RWPE2 (cell line): ENCODE measurements at regions not wholly inside any gene's neighbourhood (a gene's known extent, or its start where the extent isn't known, plus 50 kb on each side); places are given as distances from the start of the nearest gene placed in this dataset.

Source experiments
- ATAC-seq: fragments of 200-7000 bp; cut with Tn5 transposase; 3 replicates; pipeline ENCODE4 v1.9.1; 2021; ENCODE audit warnings: low read depth
- DNase-seq: peaks from one replicate; pipeline ENCODE4 v3.0.0-alpha.2; 2020; ENCODE audit warnings: low spot score
- H3K27ac ChIP-seq: fragments of 450-650 bp; 2 replicates; pipeline ENCODE4 v1.5.1; 2017; ENCODE audit warnings: mild to moderate bottlenecking; ENCODE audit not compliant: poor library complexity, severe bottlenecking
- H3K27me3 ChIP-seq: fragments of 250-450 bp; sonication (Bioruptor Pico); 2 replicates; pipeline ENCODE4 v1.5.1; 2021; ENCODE audit warnings: mild to moderate bottlenecking, moderate library complexity; ENCODE audit not compliant: insufficient read depth, poor library complexity, severe bottlenecking
- H3K36me3 ChIP-seq: fragments of 250-450 bp; sonication (Bioruptor Pico); 2 replicates; pipeline ENCODE4 v1.5.1; 2020; ENCODE audit warnings: low read depth, mild to moderate bottlenecking, moderate library complexity
- H3K4me1 ChIP-seq: fragments of 250-450 bp; sonication (Bioruptor Pico); 2 replicates; pipeline ENCODE4 v1.5.1; 2021; ENCODE audit warnings: mild to moderate bottlenecking, moderate library complexity; ENCODE audit not compliant: insufficient read depth, poor library complexity, severe bottlenecking
- H3K4me3 ChIP-seq: fragments of 250-450 bp; sonication (Bioruptor Pico); 2 replicates; pipeline ENCODE4 v1.5.1; 2021; ENCODE audit warnings: mild to moderate bottlenecking, moderate library complexity; ENCODE audit not compliant: severe bottlenecking
- H3K9me3 ChIP-seq: fragments of 250-450 bp; sonication (Bioruptor Pico); 2 replicates; pipeline ENCODE4 v1.5.1; 2021; ENCODE audit warnings: mild to moderate bottlenecking, moderate library complexity; ENCODE audit not compliant: severe bottlenecking
- CTCF ChIP-seq: fragments of 450-650 bp; IDR thresholded peaks from one replicate; pipeline ENCODE4 v1.5.1; 2017; ENCODE audit warnings: mild to moderate bottlenecking, moderate library complexity; ENCODE audit not compliant: poor library complexity, severe bottlenecking

- no peak for TF ChIP-seq CTCF
- Histone ChIP-seq H3K27me3 (no peaks in the 10 kb centered on the region), H3K27ac (no peak overlapping the region), H3K4me3 (no peak overlapping the region), H3K4me1 (peaks cover under 1% of the 10 kb centered on the region), H3K9me3 (no peaks in the 10 kb centered on the region), H3K36me3 (no peaks in the 10 kb centered on the region)
- ATAC-seq (no peak), DNase-seq (no peak)
Measured at GRCh38 chr12:105766029-105766428, 372.7 kb downstream of the NUAK1 start.

GRCh38 chr12:105769486-105769885 is 369.3 kb downstream of the NUAK1 start:
- Histone ChIP-seq H3K36me3 (no peaks in the 10 kb centered on the region), H3K27me3 (no peaks in the 10 kb centered on the region), H3K4me3 (no peak overlapping the region), H3K9me3 (no peaks in the 10 kb centered on the region), H3K4me1 (no peaks in the 10 kb centered on the region), H3K27ac (no peak overlapping the region)
- ATAC-seq (no peak), DNase-seq (no peak)
- TF ChIP-seq CTCF = no peak

- no peaks in the 10 kb centered on the region for H3K4me1 ChIP-seq
- no peak overlapping the region for H3K4me3 ChIP-seq
- DNase-seq = no peak
- H3K9me3 ChIP-seq = no peaks in the 10 kb centered on the region
- H3K27ac ChIP-seq = no peak overlapping the region
- TF ChIP-seq CTCF = no peak
- H3K27me3 ChIP-seq = no peaks in the 10 kb centered on the region
- ATAC-seq = no peak
- no peaks in the 10 kb centered on the region for H3K36me3 ChIP-seq
Measured at GRCh38 chr12:105773471-105773870, 365.3 kb downstream of the NUAK1 start.

DNA sequence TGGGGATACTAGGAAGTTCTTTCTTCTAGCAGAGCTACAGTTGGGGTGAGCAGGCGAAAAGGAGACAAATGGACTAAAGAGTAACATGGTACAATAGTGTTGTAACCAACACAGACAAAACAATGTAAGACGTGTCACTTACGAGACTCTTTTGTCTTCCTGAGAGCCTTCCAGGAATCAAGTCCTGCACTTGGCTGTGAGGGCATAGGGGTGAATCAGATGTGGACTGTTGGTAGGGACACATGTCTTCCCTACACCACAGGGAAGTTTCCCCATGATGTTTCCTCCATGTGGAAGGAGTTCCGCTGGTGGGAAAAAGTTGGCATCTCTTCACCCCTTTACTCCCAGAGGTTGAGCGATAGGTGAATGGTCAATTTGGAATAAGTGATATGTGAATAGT is 364.7 kb downstream of the NUAK1 start:
- DNase-seq = no peak
- Histone ChIP-seq H3K36me3 (no peaks in the 10 kb centered on the region), H3K4me1 (no peaks in the 10 kb centered on the region), H3K27me3 (no peaks in the 10 kb centered on the region), H3K27ac (no peak overlapping the region), H3K9me3 (no peaks in the 10 kb centered on the region), H3K4me3 (no peak overlapping the region)
- TF ChIP-seq CTCF = no peak
- ATAC-seq = no peak

- H3K4me1 ChIP-seq = no peaks in the 10 kb centered on the region
- no peaks in the 10 kb centered on the region for H3K36me3 ChIP-seq
- no peak overlapping the region for H3K27ac ChIP-seq
- peak; percentile 21 for TF ChIP-seq CTCF
- DNase-seq = no peak
- no peaks in the 10 kb centered on the region for H3K9me3 ChIP-seq
- H3K4me3 ChIP-seq = no peak overlapping the region
- H3K27me3 ChIP-seq = no peaks in the 10 kb centered on the region
- peak; percentile 52; the same call in 2 of the 3 replicates for ATAC-seq
Measured at GRCh38 chr12:105775343-105775742, 363.4 kb downstream of the NUAK1 start.
